ENCODE measurements at regions not wholly inside any gene's neighbourhood (a gene's known extent, or its start where the extent isn't known, plus 50 kb on each side); places are given as distances from the start of the nearest gene placed in this dataset.
A peak's percentile ranks its signal among the peaks of the same experiment; 100 is the strongest.

DNA sequence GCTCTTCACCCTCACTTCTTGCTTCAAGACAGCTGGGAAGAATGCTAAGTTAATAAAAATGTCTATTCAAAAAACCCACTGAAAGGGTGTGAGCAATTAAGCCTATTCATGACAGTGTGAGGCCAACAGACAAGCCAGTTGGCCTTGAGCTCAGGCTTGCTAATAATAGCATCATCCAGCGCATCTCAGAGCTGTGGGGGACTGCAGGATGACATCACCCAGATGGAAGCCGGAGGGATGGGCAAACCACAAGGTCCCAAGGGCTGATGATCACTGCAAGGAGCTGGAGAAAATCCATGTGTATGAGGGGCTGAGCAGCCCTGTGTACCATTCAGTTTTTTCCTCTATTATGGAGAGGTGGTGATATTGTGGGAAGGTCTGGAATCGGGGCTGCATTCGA, 770.4 kb downstream of the TNS3 start:
- DNase-seq (ENCODE audit: low read depth): peak; percentile 96

- peak; percentile 12 for DNase-seq (ENCODE audit: low read depth)
These were observed 770.9 kb downstream of the TNS3 start for GRCh38 chr7:46810986-46811385.

- no peak for DNase-seq (ENCODE audit: low read depth)
These were observed 772.0 kb downstream of the TNS3 start for GRCh38 chr7:46809886-46810285.

DNA sequence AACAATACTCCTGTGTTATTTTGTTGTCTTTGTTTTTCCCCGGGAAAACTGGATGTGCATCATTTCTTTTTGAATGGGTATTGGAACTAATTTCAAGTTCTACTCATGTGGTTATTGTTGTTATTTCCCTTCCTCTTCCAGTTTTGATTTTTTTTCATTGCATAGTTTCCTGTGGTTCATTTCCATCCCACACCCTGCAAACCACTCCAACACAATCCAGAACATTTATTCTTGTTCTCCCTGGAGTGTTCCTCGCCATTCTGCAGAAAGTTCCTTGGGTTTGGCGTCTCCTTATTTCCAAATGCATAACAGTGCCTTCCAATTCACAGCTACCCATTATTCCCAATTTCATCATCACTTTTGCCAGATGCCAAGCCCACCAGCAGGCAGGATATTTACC, 775.1 kb downstream of the TNS3 start:
- no peak for DNase-seq (ENCODE audit: low read depth)

- no peak for DNase-seq (ENCODE audit: low read depth)
These were observed 779.4 kb downstream of the TNS3 start for GRCh38 chr7:46802479-46802878.

DNA sequence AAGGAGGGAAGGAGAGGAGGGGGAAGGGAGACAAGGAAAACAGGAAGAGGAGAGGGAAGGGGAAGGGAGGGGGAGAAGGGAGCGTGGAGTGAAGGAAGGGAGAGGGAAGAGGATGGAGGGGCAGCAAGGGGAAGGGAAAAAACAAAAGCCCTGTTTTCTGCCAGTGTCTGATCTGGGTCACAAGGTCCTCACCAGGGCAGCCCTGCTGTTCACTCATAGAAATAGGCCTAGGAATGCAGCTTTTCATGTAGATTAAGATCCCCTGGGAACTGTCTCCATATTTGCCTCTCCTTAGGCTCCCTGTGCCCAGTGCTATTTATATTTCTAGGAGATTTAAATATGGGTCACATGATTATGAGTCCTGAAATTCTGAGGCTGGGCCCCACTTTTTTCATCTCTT, 790.7 kb downstream of the TNS3 start:
- no peak for DNase-seq (ENCODE audit: low read depth)

- DNase-seq (ENCODE audit: low read depth): no peak
These were observed 794.9 kb downstream of the TNS3 start for GRCh38 chr7:46786995-46787394.

DNA sequence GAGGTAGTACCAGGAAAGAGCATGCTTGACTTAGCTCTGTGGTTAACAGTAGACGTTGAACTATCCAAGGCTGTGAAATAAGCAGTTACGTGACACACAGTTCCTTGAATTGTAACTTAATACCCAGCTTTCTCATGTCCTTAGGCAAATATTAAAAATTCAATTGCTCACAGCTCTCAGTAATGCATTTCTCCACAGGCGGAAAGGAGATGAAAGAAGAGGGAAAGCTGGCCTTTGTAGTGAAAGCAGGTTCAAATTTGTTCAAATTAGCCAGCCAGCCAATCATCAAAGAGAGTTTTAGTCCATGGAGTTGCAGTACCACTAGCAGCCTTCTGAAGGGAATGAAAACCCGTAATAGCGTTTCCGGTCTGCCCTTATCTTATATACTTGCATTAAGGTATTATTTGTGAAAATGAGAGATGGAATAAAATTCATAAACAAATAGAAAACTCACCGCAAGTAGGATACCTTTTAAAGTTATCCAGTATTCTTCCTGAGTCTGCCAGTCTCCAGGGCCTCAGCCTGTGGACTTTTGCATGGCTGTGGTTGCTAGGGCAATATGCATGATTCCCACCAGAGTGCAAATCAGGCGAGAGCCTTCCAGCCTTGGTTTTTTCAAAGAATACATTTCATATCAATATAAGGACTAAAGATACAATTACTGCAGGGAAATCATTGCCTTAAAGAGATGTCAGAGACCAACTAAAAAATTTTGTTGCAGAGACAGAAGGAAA, 795.5 kb downstream of the TNS3 start:
- DNase-seq (ENCODE audit: low read depth): no peak

- DNase-seq (ENCODE audit: low read depth): no peak
These were observed 797.2 kb downstream of the TNS3 start for GRCh38 chr7:46784732-46785131.

DNA sequence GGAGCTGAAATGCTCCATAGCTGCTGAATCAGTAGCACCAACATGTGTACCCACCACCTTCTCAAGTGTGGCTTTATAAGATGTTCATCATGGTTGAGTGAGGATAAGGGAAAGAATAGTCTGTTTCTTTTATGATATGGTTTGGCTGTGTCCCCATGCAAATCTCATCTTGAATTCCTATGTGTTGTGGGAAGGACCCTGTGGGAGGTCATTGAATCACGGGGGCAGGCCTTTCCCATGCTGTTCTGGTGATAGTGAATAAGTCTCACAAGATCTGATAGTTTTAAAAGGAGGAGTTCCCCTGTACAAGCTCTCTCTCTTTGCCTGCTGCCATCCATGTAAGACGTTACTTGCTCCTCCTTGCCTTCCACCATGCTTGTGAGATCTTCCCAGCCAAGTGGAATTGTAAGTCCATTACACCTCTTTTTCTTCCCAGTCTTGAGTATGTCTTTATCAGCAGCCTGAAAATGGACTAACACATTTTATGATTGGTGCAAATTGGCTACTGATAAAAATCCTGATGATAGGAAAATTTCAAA, 799.9 kb downstream of the TNS3 start:
- DNase-seq (ENCODE audit: low read depth): no peak

DNA sequence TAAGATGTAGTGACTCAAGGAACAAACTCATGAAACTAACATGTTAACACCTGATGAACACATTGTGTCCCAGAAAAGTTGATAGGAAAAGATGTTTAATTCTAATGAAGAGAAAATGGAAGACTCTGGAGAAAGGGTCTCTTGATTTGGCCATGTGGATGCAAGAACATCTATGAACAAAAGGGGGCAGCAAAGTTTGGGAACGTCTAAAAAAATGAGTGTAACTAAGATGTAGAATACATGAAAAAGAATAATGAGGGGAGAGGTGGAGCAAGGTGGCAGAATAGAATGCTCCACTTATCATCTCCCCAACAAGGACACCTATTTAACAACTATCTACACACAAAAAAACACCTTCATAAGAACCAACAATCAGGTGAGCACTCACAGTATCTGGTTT, 805.1 kb downstream of the TNS3 start:
- DNase-seq (ENCODE audit: low read depth): no peak

- peak; percentile 59 for DNase-seq (ENCODE audit: low read depth)
These were observed 806.1 kb downstream of the TNS3 start for GRCh38 chr7:46775776-46776175.

DNA sequence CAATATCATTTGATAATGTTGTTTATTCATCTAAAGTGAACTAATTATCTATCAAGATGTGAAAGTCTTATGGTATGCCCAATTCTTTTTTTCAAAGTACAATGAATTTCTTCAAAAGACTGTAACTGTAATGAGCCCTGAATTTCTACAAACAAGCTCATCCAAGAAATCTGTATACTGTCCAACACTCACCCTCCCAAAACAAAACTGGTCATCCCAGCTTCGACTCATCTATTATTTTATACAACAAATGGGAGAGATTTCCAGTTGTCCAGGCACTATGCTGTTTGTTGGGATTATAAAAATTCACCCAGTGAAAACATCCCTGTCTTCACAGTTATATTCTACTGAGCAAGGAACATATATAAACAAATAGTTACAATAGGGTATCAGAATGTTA, 806.9 kb downstream of the TNS3 start:
- DNase-seq (ENCODE audit: low read depth): no peak

DNA sequence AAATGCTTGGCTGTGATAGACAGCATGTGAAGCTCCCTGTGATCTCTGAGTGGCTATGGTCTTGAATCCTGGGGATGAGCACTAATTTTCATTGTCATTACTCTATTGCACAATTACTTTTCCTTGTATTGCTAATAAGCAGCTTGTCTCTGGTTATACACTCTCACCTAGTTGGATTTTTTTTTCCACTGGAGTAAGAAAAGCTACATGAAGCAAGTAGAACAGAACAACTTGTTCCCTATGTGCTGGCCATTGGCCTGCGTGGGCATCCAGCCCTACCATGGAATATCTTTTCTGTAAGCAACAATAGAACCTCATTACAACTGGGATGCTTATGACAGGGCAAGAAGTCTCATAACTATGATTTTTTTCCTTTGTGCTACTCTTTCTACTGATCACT, 807.4 kb downstream of the TNS3 start:
- DNase-seq (ENCODE audit: low read depth): no peak

GRCh38 chr7:46772776-46773175, 809.1 kb downstream of the TNS3 start:
- no peak for DNase-seq (ENCODE audit: low read depth)

- no peak for DNase-seq (ENCODE audit: low read depth)
These were observed 814.8 kb downstream of the TNS3 start for GRCh38 chr7:46767071-46767470.

DNA sequence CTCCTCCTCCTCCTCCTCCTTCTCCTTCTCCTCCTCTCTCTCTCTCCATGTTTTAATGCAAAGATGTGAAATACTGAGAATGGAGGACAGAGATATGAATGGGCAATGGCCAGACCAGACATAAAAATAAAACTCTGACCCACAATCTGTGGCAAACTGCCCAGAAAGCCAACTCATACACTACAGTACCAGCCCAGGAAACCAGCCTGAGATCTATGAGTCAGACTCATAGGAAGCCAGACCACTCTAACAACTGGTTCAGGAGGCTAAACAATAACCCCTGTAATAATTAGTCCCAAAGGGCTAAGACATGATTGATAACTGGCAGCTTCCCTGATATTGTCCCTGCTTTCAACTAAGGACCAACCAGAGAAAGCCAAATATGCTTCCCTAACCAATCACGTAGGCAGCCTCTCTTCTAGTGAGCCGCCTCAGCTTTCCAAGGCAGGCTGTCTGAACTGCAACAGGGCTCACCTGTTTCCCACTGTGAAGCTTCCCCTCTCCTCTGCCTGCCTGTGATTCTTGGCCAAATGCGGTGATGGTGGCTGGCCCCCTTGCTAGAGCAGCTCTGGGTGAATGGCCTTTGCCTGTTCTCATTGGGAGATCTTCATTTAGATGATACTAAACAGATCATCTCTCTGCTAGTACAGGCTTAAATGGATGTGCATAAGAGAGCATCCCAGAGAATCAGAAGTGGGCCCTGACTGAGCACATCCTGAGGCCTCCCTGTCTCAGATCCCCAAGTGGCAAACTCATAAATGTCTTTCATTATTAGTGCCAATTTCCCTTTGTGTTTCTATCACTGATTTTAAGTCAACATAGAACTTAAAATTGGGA, 817.6 kb downstream of the TNS3 start:
- DNase-seq (ENCODE audit: low read depth): peak; percentile 95

GRCh38 chr7:46763344-46763743, 818.6 kb downstream of the TNS3 start:
- no peak for DNase-seq (ENCODE audit: low read depth)

GRCh38 chr7:46759711-46760480, 822.0 kb downstream of the TNS3 start:
- DNase-seq (ENCODE audit: low read depth): peak; percentile 86

GRCh38 chr7:46756996-46757395, 824.9 kb downstream of the TNS3 start:
- DNase-seq (ENCODE audit: low read depth): no peak

DNA sequence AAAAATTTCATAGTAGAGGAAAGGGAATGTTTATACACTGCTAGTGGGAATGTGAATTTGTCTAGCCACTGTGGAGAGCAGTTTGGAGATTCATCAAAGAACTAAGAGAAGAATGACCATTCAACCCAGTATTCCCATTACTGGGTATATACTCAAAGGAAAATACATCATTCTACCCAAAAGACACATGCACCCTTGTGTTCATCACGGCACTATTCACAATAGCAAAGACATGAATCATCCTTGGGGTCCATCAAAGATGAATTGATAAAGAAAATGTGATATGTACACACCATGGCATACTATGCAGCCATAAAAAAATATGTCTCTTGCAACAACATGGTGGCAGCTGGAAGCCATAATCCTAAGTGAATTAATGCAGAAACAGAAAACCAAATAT, 825.7 kb downstream of the TNS3 start:
- no peak for DNase-seq (ENCODE audit: low read depth)
